Spinal cord (tissue), 9 donors: ENCODE measurements at regions not wholly inside any gene's neighbourhood (a gene's known extent, or its start where the extent isn't known, plus 50 kb on each side); places are given as distances from the start of the nearest gene placed in this dataset.
A peak's percentile ranks its signal among the peaks of the same experiment; 100 is the strongest.

Experiments
- DNase-seq, 6 donors: peaks; one replicate each; pipeline versions ENCODE4 v3.0.0 to v3.0.0-alpha.2; 2013 to 2015; ENCODE audit warnings: low spot score in 6 of 6, low read depth in 4 of 6
- H3K27ac ChIP-seq: one replicate; pipeline ENCODE4 v1.5.1; 2013; ENCODE audit warnings: low read depth, low read length, control low read depth
- H3K27me3 ChIP-seq: one replicate; pipeline ENCODE4 v1.6.1; 2013; ENCODE audit warnings: low read length; ENCODE audit not compliant: control insufficient read depth, insufficient read depth
- H3K36me3 ChIP-seq: one replicate; pipeline ENCODE4 v1.6.1; 2013; ENCODE audit warnings: low read length; ENCODE audit not compliant: control insufficient read depth, insufficient read depth
- H3K4me1 ChIP-seq: one replicate; pipeline ENCODE4 v1.6.1; 2013; ENCODE audit warnings: low read length; ENCODE audit not compliant: control insufficient read depth, insufficient read depth
- H3K4me3 ChIP-seq: one replicate; pipeline ENCODE4 v1.5.1; 2013; ENCODE audit warnings: low read depth, low read length, control low read depth
- H3K9me3 ChIP-seq: one replicate; pipeline ENCODE4 v1.6.1; 2013; ENCODE audit warnings: low read length; ENCODE audit not compliant: control insufficient read depth, insufficient read depth
- WGBS: methylation state at CpG from one replicate; pipeline ENCODE4 v1.1.5; 2013; ENCODE audit warnings: missing lambda C conversion rate; ENCODE audit not compliant: insufficient coverage; 5-methylcytosine and 5-hydroxymethylcytosine counted together
- donor health status: healthy.

- H3K4me3 ChIP-seq = no peak overlapping the region
- H3K4me1 ChIP-seq = no peaks in the 10 kb centered on the region
- H3K9me3 ChIP-seq = no peaks in the 10 kb centered on the region
- no peaks in the 10 kb centered on the region for H3K27me3 ChIP-seq
- H3K36me3 ChIP-seq = no peaks in the 10 kb centered on the region
- no CpG with 5 or more reads among the region's 3 CpGs for WGBS
- no peak overlapping the region for H3K27ac ChIP-seq
- no peak for DNase-seq
These were observed 1272.5 kb upstream of the CDH2 start for GRCh38 chr18:29449424-29449823.

DNA sequence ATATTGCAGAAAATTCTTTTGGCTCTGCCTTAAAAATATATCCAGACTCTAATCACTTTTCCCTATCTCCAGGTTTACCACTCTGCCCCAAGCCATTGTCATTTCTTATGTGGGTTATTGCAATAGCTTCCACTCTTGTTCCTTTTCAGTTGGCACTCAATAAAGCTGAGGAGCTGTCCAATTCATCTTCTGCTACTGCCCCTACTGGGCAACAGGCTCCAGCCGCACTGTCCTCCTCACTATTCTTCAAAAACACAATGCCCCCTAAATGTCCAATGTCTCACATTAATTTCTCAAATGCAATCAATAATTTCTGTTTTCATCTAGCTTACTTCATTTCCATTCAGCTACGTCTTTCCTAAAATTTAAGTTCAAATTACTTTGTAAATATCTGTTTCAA lies 1262.5 kb upstream of the CDH2 start:
- Histone ChIP-seq H3K9me3 (no peaks in the 10 kb centered on the region), H3K27me3 (no peaks in the 10 kb centered on the region)
- WGBS = 91% methylated on average over 2 of the region's 2 CpGs

GRCh38 chr18:29436459-29436858 lies 1259.5 kb upstream of the CDH2 start:
- WGBS = no CpG with 5 or more reads among the region's 2 CpGs
- H3K4me3 ChIP-seq = no peak overlapping the region
- no peaks in the 10 kb centered on the region for H3K9me3 ChIP-seq

More for the DNA sequence above, 1262.5 kb upstream of the CDH2 start:
- H3K4me1 ChIP-seq = no peaks in the 10 kb centered on the region
- H3K27ac ChIP-seq = no peak overlapping the region
- no peak for DNase-seq
- H3K4me3 ChIP-seq = no peak overlapping the region
- no peaks in the 10 kb centered on the region for H3K36me3 ChIP-seq

GRCh38 chr18:29434650-29435049 lies 1257.7 kb upstream of the CDH2 start:
- H3K9me3 ChIP-seq = no peaks in the 10 kb centered on the region
- H3K36me3 ChIP-seq = no peaks in the 10 kb centered on the region
- no peak overlapping the region for H3K27ac ChIP-seq
- DNase-seq = no peak
- H3K4me1 ChIP-seq = no peaks in the 10 kb centered on the region
- no CpG with 5 or more reads among the region's 4 CpGs for WGBS
- no peak overlapping the region for H3K4me3 ChIP-seq
- H3K27me3 ChIP-seq = no peaks in the 10 kb centered on the region

More at GRCh38 chr18:29436459-29436858, 1259.5 kb upstream of the CDH2 start:
- Histone ChIP-seq H3K4me1 (no peaks in the 10 kb centered on the region), H3K36me3 (no peaks in the 10 kb centered on the region), H3K27ac (no peak overlapping the region), H3K27me3 (no peaks in the 10 kb centered on the region)
- no peak for DNase-seq

GRCh38 chr18:29430416-29430815 lies 1253.5 kb upstream of the CDH2 start:
- no peaks in the 10 kb centered on the region for H3K4me1 ChIP-seq
- no peak for DNase-seq
- no peak overlapping the region for H3K4me3 ChIP-seq
- no peaks in the 10 kb centered on the region for H3K36me3 ChIP-seq
- no peak overlapping the region for H3K27ac ChIP-seq
- no peaks in the 10 kb centered on the region for H3K27me3 ChIP-seq
- no peaks in the 10 kb centered on the region for H3K9me3 ChIP-seq

DNA sequence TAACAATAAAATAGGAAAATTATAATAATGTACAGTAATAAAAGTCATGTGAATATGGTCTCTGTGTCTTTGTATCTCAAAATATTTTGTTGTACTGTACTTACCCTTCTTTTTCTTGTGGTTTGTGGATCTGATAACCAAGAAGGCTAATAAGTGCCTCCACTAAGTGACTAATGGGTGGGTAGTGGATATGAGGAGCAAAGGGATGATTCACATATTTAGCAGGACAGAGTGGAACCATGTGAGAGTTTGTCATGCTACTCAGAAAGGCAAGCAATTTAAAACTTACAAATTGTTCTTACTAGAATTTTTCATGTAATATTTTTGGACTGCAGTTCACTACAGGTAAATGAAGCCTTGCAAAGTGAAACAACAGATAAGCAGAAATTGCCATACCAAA lies 1241.2 kb upstream of the CDH2 start:
- DNase-seq = no peak
- Histone ChIP-seq H3K4me1 (no peaks in the 10 kb centered on the region), H3K27ac (no peak overlapping the region), H3K4me3 (no peak overlapping the region), H3K9me3 (peaks cover 2% of the 10 kb centered on the region), H3K36me3 (no peaks in the 10 kb centered on the region), H3K27me3 (no peaks in the 10 kb centered on the region)

GRCh38 chr18:29406996-29407395 lies 1230.1 kb upstream of the CDH2 start:
- WGBS = no CpG with 5 or more reads among the region's 1 CpG
- H3K27ac ChIP-seq = no peak overlapping the region
- DNase-seq = no peak
- H3K4me1 ChIP-seq = no peaks in the 10 kb centered on the region
- H3K27me3 ChIP-seq = no peaks in the 10 kb centered on the region
- H3K36me3 ChIP-seq = no peaks in the 10 kb centered on the region
- no peak overlapping the region for H3K4me3 ChIP-seq
- H3K9me3 ChIP-seq = no peaks in the 10 kb centered on the region

DNA sequence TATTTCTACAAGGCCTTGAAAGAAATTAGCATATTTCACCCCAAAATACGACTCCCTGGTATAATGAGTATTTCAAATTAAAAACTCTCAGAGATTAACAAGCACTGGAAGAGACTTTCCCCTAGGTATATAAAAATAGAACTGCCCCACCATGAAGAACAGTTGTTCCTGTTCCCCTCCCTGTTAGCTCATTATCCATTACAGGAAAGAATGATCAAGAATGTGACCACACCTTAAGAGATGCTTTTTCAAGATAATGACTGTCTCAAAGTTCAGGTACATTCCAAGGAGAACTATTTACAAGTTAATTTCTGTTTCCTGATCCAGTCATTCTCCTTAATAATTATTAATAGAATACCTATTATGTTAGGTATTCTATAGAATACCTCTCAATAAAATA lies 1220.6 kb upstream of the CDH2 start:
- Histone ChIP-seq H3K27me3 (no peaks in the 10 kb centered on the region), H3K9me3 (no peaks in the 10 kb centered on the region), H3K36me3 (no peaks in the 10 kb centered on the region), H3K27ac (no peak overlapping the region), H3K4me1 (no peaks in the 10 kb centered on the region), H3K4me3 (no peak overlapping the region)
- WGBS = no CpG with 5 or more reads among the region's 1 CpG
- DNase-seq = no peak

DNA sequence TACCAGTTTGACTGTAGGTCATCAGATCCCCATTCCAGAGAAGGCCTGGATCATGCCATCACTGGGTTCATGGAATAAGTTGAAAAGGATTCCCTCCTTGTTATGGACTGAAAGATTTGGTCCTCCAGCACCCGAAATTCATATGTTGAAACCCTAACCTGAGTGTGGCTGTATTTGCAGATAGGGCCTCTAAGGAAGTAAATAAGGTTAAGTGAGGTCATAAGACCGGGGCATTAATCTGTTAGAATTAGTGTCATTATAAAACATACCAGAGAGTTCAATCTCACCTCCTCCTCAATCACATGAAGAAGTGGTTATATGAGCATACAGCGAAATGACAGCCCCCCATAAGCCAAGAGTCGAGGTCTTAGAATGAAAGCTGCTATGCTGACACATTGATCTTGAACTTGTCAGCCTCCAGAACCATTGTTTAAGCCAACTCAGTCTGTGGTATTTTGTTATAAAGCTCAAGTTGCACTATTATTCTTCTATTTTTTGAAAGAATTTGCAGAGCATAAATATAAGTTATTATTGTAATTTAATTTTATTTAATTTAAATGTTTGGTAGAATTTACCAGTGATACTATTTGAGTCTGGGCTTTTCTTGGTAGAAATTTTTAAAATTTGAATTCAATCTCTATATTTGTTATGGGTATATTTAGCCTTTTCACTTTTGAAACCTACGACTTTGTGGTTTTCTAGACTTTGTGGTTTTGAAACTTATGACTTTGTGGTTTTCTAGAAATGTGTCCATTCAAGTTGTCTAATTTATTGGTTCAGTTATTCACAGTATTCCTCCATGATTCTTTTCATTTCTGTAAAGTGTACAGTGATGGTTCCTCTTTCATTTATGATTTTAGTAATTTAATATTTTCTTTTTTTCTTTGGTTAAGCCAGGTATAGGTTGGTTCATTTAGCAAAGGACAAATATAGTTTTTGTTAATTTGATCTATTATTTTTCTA lies 1206.7 kb upstream of the CDH2 start:
- no peaks in the 10 kb centered on the region for H3K36me3 ChIP-seq
- no peaks in the 10 kb centered on the region for H3K4me1 ChIP-seq
- no peak overlapping the region for H3K4me3 ChIP-seq
- no peaks in the 10 kb centered on the region for H3K9me3 ChIP-seq
- no CpG with 5 or more reads among the region's 5 CpGs for WGBS
- H3K27ac ChIP-seq = no peak overlapping the region
- no peaks in the 10 kb centered on the region for H3K27me3 ChIP-seq
- DNase-seq = no peak

DNA sequence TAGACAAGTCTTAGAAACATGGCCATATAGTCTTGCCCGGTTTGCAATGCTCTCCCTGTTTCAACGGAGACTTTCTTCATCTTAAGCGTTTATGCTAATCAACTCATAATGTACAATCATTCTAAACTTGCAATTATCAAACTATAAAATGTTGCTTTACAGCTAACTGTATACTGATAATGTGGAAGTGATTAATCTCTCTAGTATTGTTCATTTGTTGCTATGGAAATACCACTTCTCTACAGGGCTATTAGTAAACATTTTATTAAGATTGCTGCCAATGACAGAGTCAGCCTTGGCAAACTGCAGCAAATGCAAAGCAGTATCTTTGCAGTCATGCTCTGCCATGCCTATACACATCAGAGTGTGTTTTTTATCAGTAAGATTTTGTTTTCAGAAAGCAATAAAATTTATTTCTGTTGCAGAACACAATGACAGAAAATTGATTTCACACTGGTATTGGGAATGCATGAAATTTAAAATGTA lies 1201.8 kb upstream of the CDH2 start:
- no peak overlapping the region for H3K4me3 ChIP-seq
- no peaks in the 10 kb centered on the region for H3K27me3 ChIP-seq
- no peak overlapping the region for H3K27ac ChIP-seq
- no peaks in the 10 kb centered on the region for H3K36me3 ChIP-seq
- H3K9me3 ChIP-seq = no peaks in the 10 kb centered on the region
- peak in 4 of 6 donors; percentile 4 to 90 (median 32) for DNase-seq
- no CpG with 5 or more reads among the region's 3 CpGs for WGBS
- H3K4me1 ChIP-seq = no peaks in the 10 kb centered on the region
